ENCODE measurements at regions not wholly inside any gene's neighbourhood (a gene's known extent, or its start where the extent isn't known, plus 50 kb on each side); places are given as distances from the start of the nearest gene placed in this dataset.

GRCh38 chr12:107243341-107243740 lies 150.0 kb upstream of the CRY1 start:
- H3K36me3 ChIP-seq, result no peaks in the 10 kb centered on the region
- no peaks in the 10 kb centered on the region for H3K9me3 ChIP-seq
- H3K27me3 ChIP-seq, result no peaks in the 10 kb centered on the region
- no peak overlapping the region for H3K4me3 ChIP-seq
- H3K4me1 ChIP-seq, result no peaks in the 10 kb centered on the region
- DNase-seq, result no peak
- H3K27ac ChIP-seq, result no peak overlapping the region
- intact Hi-C loops (cut with DNase I), result no loop called here
- no peak overlapping the region for H3K9ac ChIP-seq (ENCODE audit: low read depth in 2 of 2, low read length in 2 of 2)
- no peak for TF ChIP-seq CTCF (IDR thresholded peaks at IDR 0.05)

GRCh38 chr12:107244584-107244983 lies 151.2 kb upstream of the CRY1 start:
- Histone ChIP-seq H3K36me3 (no peaks in the 10 kb centered on the region), H3K27ac (no peak overlapping the region), H3K4me3 (no peak overlapping the region), H3K27me3 (no peaks in the 10 kb centered on the region), H3K9ac (ENCODE audit: low read depth in 2 of 2, low read length in 2 of 2) (no peak overlapping the region), H3K9me3 (no peaks in the 10 kb centered on the region), H3K4me1 (no peaks in the 10 kb centered on the region)
- no peak for DNase-seq
- TF ChIP-seq CTCF (IDR thresholded peaks at IDR 0.05), result no peak
- intact Hi-C loops (cut with DNase I), result no loop called here

- Histone ChIP-seq H3K27me3 (no peaks in the 10 kb centered on the region), H3K9ac (ENCODE audit: low read depth in 2 of 2, low read length in 2 of 2) (no peak overlapping the region), H3K9me3 (no peaks in the 10 kb centered on the region), H3K4me1 (no peaks in the 10 kb centered on the region), H3K4me3 (no peak overlapping the region), H3K36me3 (no peaks in the 10 kb centered on the region), H3K27ac (no peak overlapping the region)
- TF ChIP-seq CTCF (IDR thresholded peaks at IDR 0.05), result no peak
- intact Hi-C loops (cut with DNase I), result no loop called here
- no peak for DNase-seq
Observed at GRCh38 chr12:107247650-107248049, 154.3 kb upstream of the CRY1 start.

- no peak for TF ChIP-seq CTCF (IDR thresholded peaks at IDR 0.05)
- H3K27me3 ChIP-seq, result no peaks in the 10 kb centered on the region
- no peak overlapping the region for H3K4me3 ChIP-seq
- intact Hi-C loops (cut with DNase I), result no loop called here
- H3K9ac ChIP-seq (ENCODE audit: low read depth in 2 of 2, low read length in 2 of 2), result no peak overlapping the region
- no peaks in the 10 kb centered on the region for H3K36me3 ChIP-seq
- no peak overlapping the region for H3K27ac ChIP-seq
- no peaks in the 10 kb centered on the region for H3K4me1 ChIP-seq
- DNase-seq, result no peak
- no peaks in the 10 kb centered on the region for H3K9me3 ChIP-seq
Observed at GRCh38 chr12:107248187-107248586, 154.8 kb upstream of the CRY1 start.

GRCh38 chr12:107251288-107251687 lies 157.9 kb upstream of the CRY1 start:
- no peaks in the 10 kb centered on the region for H3K9me3 ChIP-seq
- intact Hi-C loops (cut with DNase I), result no loop called here
- H3K27me3 ChIP-seq, result no peaks in the 10 kb centered on the region
- no peak for TF ChIP-seq CTCF (IDR thresholded peaks at IDR 0.05)
- H3K27ac ChIP-seq, result no peak overlapping the region
- no peak for DNase-seq
- no peaks in the 10 kb centered on the region for H3K36me3 ChIP-seq
- no peak overlapping the region for H3K9ac ChIP-seq (ENCODE audit: low read depth in 2 of 2, low read length in 2 of 2)
- no peak overlapping the region for H3K4me3 ChIP-seq
- no peaks in the 10 kb centered on the region for H3K4me1 ChIP-seq

GRCh38 chr12:107253361-107253760 lies 160.0 kb upstream of the CRY1 start:
- intact Hi-C loops (cut with DNase I), result no loop called here
- Histone ChIP-seq H3K36me3 (no peaks in the 10 kb centered on the region), H3K9me3 (no peaks in the 10 kb centered on the region), H3K9ac (ENCODE audit: low read depth in 2 of 2, low read length in 2 of 2) (no peak overlapping the region), H3K4me3 (no peak overlapping the region), H3K27ac (no peak overlapping the region), H3K4me1 (no peaks in the 10 kb centered on the region), H3K27me3 (no peaks in the 10 kb centered on the region)
- TF ChIP-seq CTCF (IDR thresholded peaks at IDR 0.05), result no peak
- DNase-seq, result no peak
